ENCODE measurements at regions not wholly inside any gene's neighbourhood (a gene's known extent, or its start where the extent isn't known, plus 50 kb on each side); places are given as distances from the start of the nearest gene placed in this dataset.

DNA sequence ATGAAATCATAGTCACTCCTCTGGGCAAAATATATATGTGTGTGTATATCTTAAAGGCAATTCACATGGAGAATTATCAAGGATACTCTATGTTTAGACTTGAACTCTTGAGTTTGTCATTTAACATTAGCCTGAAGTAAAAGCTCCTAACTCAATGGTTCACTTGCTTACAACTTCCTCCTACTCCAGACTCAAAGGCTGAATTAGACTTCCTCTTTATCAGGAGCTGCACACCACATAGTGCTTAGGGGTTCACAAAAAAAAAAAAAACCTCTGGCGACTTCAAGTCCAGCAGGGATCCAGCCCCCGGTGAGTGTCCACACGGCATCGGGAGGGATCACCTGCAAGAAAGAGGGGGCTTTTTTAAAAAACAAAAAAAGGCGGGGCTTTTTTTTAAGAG, 68.2 kb upstream of the LSM14A start:
- Histone ChIP-seq H3K9me3 (no peaks in the 10 kb centered on the region), H3K27me3 (no peaks in the 10 kb centered on the region), H3K4me1 (peaks cover 0 to 7% (median 0%) of the 10 kb centered on the region in 4 donors), H3K27ac (peak overlapping the region in 2 of 5 donors; percentile 42 to 49), H3K36me3 (no peaks in the 10 kb centered on the region), H3K4me3 (no peak overlapping the region)
- DNase-seq: peak in 1 of 2 donors; percentile 14
- intact Hi-C loops (cut with DNase I; ENCODE audit: low total_unique reads): no loop called here
- 18 to 30% (median 20%) methylated on average over 5 of the region's 5 CpGs for WGBS, 5 donors
- TF ChIP-seq, protein P1, sequence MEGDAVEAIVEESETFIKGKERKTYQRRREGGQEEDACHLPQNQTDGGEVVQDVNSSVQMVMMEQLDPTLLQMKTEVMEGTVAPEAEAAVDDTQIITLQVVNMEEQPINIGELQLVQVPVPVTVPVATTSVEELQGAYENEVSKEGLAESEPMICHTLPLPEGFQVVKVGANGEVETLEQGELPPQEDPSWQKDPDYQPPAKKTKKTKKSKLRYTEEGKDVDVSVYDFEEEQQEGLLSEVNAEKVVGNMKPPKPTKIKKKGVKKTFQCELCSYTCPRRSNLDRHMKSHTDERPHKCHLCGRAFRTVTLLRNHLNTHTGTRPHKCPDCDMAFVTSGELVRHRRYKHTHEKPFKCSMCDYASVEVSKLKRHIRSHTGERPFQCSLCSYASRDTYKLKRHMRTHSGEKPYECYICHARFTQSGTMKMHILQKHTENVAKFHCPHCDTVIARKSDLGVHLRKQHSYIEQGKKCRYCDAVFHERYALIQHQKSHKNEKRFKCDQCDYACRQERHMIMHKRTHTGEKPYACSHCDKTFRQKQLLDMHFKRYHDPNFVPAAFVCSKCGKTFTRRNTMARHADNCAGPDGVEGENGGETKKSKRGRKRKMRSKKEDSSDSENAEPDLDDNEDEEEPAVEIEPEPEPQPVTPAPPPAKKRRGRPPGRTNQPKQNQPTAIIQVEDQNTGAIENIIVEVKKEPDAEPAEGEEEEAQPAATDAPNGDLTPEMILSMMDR (IDR thresholded peaks at IDR 0.05): no peak
- no peak for TF ChIP-seq POLR2AphosphoS5 (IDR thresholded peaks at IDR 0.05)
- TF ChIP-seq EP300 (IDR thresholded peaks at IDR 0.05): no peak
- no peak for TF ChIP-seq POLR2A (IDR thresholded peaks at IDR 0.05)

DNA sequence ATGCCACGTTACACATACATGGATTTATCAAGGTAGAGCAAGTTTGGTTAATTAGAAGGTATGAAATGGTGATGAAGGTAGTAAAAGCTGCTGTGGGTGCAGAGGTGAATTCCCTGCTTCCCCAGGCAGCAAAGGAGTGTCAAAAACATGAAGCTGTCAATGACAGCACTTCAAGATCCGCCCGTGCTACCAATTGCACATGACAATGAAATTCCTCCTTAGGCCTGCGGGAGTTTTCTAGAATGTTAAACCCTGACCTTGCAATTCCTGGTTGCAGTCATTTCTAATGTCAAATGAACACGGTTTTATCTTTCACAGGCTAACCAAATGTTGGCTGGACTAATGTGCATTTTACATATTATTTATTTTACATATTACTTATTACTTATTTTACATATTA, 67.7 kb upstream of the LSM14A start:
- no peak for DNase-seq
- intact Hi-C loops (cut with DNase I; ENCODE audit: low total_unique reads): no loop called here
- peaks cover 0 to 7% (median 0%) of the 10 kb centered on the region in 4 donors for H3K4me1 ChIP-seq
- H3K27ac ChIP-seq: peak overlapping the region in 1 of 5 donors; percentile 42
- TF ChIP-seq, protein P1 (IDR thresholded peaks at IDR 0.05): no peak
- no peak for TF ChIP-seq POLR2A (IDR thresholded peaks at IDR 0.05)
- no peak for TF ChIP-seq EP300 (IDR thresholded peaks at IDR 0.05)
- TF ChIP-seq POLR2AphosphoS5 (IDR thresholded peaks at IDR 0.05): no peak
- no peaks in the 10 kb centered on the region for H3K9me3 ChIP-seq
- 17 to 42% (median 30%) methylated on average over 5 of the region's 5 CpGs for WGBS, 5 donors
- H3K27me3 ChIP-seq: no peaks in the 10 kb centered on the region
- no peaks in the 10 kb centered on the region for H3K36me3 ChIP-seq
- no peak overlapping the region for H3K4me3 ChIP-seq

GRCh38 chr19:34109596-34109995, 62.7 kb upstream of the LSM14A start:
- Histone ChIP-seq H3K36me3 (no peaks in the 10 kb centered on the region), H3K4me3 (no peak overlapping the region), H3K27ac (no peak overlapping the region), H3K4me1 (peaks cover 0 to under 1% (median 0%) of the 10 kb centered on the region in 4 donors), H3K27me3 (peaks cover 0 to 5% (median 0%) of the 10 kb centered on the region in 3 donors), H3K9me3 (no peaks in the 10 kb centered on the region)
- WGBS, 5 donors: 38 to 59% (median 55%) methylated on average over 3 of the region's 3 CpGs
- TF ChIP-seq POLR2AphosphoS5 (IDR thresholded peaks at IDR 0.05) (no peak), EP300 (IDR thresholded peaks at IDR 0.05) (no peak), POLR2A (IDR thresholded peaks at IDR 0.05) (no peak)
- no peak for DNase-seq
- intact Hi-C loops (cut with DNase I; ENCODE audit: low total_unique reads): no loop called here

DNA sequence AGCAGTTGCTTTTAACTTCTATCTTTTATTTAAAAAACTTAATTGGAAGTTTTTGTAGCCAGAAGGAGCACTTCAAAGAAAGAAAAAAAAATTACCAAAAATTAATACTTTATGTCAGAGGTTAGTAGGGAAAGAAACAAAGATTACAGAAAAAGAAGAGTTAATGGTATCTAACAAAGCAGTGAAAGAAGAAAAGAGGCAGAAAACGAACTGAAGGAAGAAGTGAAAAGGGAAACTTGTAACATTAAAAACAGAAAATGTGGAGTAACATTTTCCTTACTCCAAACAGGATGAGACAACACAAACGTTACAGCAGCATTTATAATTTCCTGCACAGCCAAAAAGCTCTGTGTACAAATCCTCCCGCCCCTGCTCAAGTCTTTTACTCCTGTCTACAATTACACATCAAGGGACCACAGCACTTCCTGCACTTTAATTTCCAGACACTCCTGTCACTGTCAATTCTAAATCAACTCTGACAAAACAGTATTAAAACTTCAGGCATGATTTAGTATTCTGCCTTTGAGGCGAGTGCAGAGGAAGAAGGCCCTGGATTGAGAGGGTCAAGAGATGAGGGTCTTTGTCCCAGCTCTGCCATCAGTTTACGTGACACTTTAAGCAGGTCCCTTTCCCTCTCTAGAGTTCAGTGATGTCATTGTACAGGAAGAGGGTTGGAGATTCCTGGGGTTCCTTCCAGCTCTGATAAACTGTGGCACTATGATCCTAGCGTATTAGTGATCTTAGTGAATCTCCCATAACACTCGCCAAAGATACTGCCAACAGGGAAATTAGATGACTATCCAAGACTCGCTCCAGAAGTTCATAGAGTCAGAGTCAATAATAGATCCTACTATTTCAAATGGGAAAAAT, 53.2 kb upstream of the LSM14A start:
- intact Hi-C loops (cut with DNase I; ENCODE audit: low total_unique reads): no loop called here
- H3K4me3 ChIP-seq: no peak overlapping the region
- no peaks in the 10 kb centered on the region for H3K4me1 ChIP-seq
- TF ChIP-seq POLR2AphosphoS5 (IDR thresholded peaks at IDR 0.05) (no peak), EP300 (IDR thresholded peaks at IDR 0.05) (no peak), POLR2A (IDR thresholded peaks at IDR 0.05) (no peak)
- TF ChIP-seq, protein P1 (IDR thresholded peaks at IDR 0.05): no peak
- H3K36me3 ChIP-seq: no peaks in the 10 kb centered on the region
- 45 to 57% (median 55%) methylated on average over 8 of the region's 8 CpGs for WGBS, 5 donors
- H3K27ac ChIP-seq: no peak overlapping the region
- H3K27me3 ChIP-seq: peaks cover 0 to 17% (median 0%) of the 10 kb centered on the region in 3 donors
- no peak for DNase-seq
- H3K9me3 ChIP-seq: no peaks in the 10 kb centered on the region

DNA sequence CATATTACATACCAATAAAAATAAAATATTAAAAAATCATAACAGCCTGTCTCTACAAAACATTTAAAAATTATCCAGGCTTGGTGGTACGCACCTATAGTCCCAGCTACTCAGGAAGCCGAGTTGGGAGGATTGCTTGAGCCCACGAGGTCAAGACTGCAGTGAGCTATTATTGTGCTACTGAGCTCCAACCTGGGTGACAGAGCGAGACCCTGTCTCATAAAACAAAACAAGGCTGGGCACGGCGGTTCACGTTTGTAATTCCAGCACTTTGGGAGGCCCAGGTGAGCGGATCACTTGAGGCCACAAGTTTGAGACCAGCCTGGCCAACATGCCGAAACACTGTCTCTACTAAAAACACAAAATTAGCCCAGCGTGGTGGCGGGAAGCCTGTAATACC, 52.2 kb upstream of the LSM14A start:
- intact Hi-C loops (cut with DNase I; ENCODE audit: low total_unique reads): no loop called here
- H3K9me3 ChIP-seq: no peaks in the 10 kb centered on the region
- no peak for DNase-seq
- no peak overlapping the region for H3K4me3 ChIP-seq
- no peaks in the 10 kb centered on the region for H3K36me3 ChIP-seq
- H3K4me1 ChIP-seq: no peaks in the 10 kb centered on the region
- WGBS, 5 donors: 84 to 89% (median 88%) methylated on average over 11 of the region's 11 CpGs
- no peak for TF ChIP-seq POLR2AphosphoS5 (IDR thresholded peaks at IDR 0.05)
- TF ChIP-seq, protein P1 (IDR thresholded peaks at IDR 0.05): no peak
- no peak for TF ChIP-seq POLR2A (IDR thresholded peaks at IDR 0.05)
- TF ChIP-seq EP300 (IDR thresholded peaks at IDR 0.05): no peak
- peaks cover 0 to 15% (median 0%) of the 10 kb centered on the region in 3 donors for H3K27me3 ChIP-seq
- no peak overlapping the region for H3K27ac ChIP-seq

Measured in stomach (tissue), 8 donors.